ENCODE measurements at regions not wholly inside any gene's neighbourhood (a gene's known extent, or its start where the extent isn't known, plus 50 kb on each side); places are given as distances from the start of the nearest gene placed in this dataset.

GRCh38 chr3:78088006-78088405 is 1048.1 kb downstream of the ROBO2 start:
- no peak for TF ChIP-seq CTCF (IDR thresholded peaks at IDR 0.05)
- no peak for TF ChIP-seq POLR2A (IDR thresholded peaks at IDR 0.05)

Measured in esophagus squamous epithelium (tissue), 4 donors.